ENCODE measurements at regions not wholly inside any gene's neighbourhood (a gene's known extent, or its start where the extent isn't known, plus 50 kb on each side); places are given as distances from the start of the nearest gene placed in this dataset.

DNA sequence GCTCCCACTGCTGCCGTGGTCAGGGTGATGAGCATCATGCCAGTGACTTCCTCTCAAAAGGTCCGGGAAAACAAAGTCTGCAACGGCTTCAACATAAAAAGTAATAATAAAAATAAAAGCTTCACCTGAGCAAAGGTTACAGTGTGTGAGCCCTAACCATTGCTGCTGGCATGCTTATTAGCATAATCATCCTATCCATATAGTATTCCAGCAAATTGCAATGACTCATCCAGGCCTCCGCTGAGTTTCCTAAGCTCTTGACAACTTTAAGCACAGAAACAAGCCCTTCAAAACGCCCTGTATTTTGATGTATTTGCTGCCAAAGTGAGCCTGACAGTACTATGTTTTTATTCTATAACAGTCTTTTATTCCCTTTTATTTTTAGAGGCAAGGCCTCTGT, 100.5 kb downstream of the AASDH start:
- DNase-seq (ENCODE audit: low read depth), result no peak

DNA sequence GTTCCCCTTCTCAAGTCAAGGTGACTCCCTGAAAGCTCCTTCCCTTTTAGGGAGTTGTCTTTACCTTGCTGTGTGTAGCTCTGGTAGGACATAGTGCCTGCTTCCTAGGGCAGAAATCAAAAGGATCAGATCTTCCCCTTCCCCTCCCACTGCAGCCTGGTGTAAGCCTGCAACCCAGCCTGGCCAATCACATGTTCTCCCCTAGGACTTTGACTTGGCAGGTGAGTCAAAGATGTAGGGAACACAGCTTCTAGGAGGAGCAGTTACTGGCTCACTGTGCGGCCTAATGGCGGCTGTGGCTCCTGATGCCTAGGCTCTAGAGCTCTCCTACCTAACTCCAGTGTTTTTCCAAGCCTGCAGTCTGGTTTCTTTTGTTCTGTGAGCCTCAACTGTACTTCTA, 103.9 kb downstream of the AASDH start:
- DNase-seq (ENCODE audit: low read depth), result no peak

GRCh38 chr4:56282004-56282403, 105.3 kb downstream of the AASDH start:
- no peak for DNase-seq (ENCODE audit: low read depth)

DNA sequence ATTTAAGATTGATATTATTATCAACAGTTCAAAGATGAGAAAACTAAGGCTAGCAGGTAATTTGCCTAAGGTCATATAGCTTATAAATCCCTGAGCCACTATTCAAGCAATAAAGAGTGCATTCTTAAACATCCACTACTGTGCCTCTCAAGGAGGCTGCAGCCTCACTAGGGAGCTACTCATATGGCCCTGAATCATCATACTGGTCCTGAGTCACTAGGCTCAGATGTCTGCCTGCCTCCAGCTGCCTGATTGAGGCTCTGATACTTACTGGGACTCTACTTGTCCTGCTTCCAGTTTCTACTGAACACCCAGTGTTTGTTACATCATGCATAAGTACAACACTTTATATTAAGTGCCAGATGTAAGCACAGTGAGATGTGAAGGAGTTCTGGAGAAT, 110.7 kb downstream of the AASDH start:
- no peak for DNase-seq (ENCODE audit: low read depth)

GRCh38 chr4:56273391-56273790, 113.9 kb downstream of the AASDH start:
- DNase-seq (ENCODE audit: low read depth), result no peak

- no peak for DNase-seq (ENCODE audit: low read depth)
Observed at GRCh38 chr4:56272927-56273326, 114.4 kb downstream of the AASDH start.

DNA sequence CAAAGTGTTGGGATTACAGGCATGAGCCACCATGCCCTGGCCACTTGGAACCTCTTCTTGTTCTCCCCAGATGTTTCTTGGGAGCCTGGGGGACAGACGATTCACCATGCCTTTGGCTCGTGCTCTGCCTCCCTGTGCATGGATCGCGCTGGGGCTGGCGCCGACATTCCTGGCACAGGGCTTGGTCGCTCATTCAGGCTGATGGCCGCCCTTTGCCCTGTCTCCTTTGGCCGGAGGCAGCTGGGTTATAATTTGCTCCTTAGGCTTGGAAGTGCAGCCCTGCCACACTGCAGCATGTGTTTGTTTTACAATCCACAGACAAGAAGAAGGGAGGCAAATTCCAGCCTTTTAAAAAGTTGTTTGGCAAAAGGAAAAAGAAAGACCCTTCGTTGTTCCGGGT, 115.3 kb downstream of the AASDH start:
- no peak for DNase-seq (ENCODE audit: low read depth)

DNA sequence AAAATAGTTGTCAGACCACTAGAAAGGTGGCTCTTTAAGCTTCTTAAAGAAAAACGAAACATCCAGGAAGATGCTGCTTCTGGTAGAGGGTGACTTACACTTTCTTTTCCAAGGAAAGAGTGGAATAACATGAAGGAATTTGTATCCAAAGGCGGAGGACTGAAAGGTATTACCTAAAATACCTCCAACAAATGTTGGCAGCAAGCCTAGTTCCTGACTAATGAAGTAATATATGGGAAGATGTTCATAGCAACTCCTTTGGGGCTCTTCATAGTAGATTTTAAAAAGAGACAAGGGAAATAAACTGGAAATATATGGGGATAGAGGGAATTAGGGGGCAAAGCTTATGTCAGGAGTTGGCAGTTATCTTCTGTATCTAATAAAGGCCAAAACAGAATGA, 116.2 kb downstream of the AASDH start:
- no peak for DNase-seq (ENCODE audit: low read depth)

DNA sequence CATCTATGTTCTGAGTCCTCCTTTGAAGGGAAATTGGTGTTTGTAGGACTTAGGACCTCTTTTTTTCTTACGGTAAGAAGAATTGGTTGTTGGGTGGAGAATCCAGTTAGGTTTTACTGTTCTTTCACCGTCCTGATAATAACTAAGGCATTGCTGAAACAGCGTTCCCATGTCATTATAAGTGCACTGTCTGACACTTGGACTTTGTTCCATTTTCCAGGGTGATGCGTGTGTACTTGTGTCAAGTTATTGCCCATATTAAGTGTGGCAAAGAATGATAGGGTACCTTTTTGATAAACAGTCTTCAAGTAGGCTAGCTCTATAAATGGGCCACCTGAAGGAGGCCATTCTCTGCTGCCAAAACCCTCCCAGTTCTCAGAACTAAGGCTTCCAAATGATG, 119.7 kb downstream of the AASDH start:
- DNase-seq (ENCODE audit: low read depth), result no peak

GRCh38 chr4:56264873-56265272, 122.4 kb downstream of the AASDH start:
- DNase-seq (ENCODE audit: low read depth), result no peak

- no peak for DNase-seq (ENCODE audit: low read depth)
Observed at GRCh38 chr4:56261027-56261426, 126.3 kb downstream of the AASDH start.

GRCh38 chr4:56260320-56260719, 127.0 kb downstream of the AASDH start:
- no peak for DNase-seq (ENCODE audit: low read depth)

- no peak for DNase-seq (ENCODE audit: low read depth)
Observed at GRCh38 chr4:56259655-56260054, 127.6 kb downstream of the AASDH start.

DNA sequence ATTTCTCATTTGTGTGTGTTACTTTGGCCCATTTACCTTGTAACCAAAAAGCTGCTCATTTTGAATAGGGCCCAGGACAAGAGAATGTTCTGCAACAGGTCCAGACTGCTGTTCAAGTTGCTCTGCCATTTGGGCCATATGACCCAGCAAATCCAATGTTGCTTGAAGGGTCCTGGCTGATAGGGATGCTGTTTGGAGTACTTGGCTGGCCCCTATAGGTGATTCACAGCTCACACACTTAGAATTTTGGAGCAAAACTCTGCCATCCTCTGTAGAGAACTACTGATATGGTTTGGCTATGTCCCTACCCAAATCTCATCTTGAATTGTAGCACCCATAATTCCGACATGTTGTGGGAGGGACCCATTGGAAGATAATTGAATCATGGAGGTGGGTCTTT, 131.5 kb downstream of the AASDH start:
- no peak for DNase-seq (ENCODE audit: low read depth)

DNA sequence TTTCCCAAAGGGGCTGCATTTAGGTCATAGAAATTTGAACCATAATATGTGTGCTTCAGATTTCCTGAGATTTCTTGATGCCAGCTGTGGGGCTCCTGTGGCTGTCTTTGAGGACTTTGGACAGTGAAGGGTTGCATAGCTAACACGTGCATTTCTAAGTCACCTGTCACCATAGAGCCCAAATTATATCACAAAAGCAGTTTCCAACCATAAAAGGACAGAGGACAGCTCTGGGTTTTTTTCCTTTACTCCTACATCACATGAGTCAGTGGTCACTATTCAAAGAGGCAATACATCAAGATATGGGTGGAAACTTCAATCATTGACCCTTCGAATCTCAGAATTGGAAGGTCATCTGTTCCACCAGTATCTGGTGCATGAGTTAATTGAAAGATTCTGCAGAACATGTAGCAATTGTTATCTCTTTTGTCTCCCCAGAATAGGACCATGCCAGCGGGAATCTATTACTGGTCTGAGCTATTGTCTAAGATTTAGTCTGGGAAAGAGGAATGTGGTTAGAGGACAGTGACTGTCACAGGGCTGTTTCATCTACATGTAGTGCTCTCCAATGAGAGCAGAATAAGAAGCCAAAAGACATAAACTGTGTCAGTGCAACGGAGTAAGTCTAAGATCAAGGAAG, 133.5 kb downstream of the AASDH start:
- no peak for DNase-seq (ENCODE audit: low read depth)

- DNase-seq (ENCODE audit: low read depth), result no peak
Observed at GRCh38 chr4:56252561-56253152, 134.6 kb downstream of the AASDH start.

DNA sequence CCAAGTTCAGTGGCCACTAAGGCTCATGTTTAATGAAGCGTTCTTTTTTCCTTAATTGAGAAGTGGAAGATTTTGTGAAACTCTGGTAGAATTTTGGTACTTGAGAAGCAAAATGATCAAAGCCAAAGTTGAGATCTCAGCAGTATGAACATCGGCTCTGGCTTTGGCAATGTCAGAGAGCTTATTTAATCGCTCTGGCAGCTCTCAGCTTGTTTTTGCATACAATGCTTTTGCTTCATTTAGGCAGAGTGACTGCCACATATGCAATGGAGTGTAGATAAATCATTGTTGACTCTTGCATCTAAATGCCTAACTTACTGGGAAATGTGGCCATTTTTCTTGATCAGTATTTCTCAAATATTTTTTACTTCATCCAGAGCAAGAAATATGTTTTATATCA, 135.7 kb downstream of the AASDH start:
- no peak for DNase-seq (ENCODE audit: low read depth)

- DNase-seq (ENCODE audit: low read depth), result no peak
Observed at GRCh38 chr4:56250776-56251175, 136.5 kb downstream of the AASDH start.

DNA sequence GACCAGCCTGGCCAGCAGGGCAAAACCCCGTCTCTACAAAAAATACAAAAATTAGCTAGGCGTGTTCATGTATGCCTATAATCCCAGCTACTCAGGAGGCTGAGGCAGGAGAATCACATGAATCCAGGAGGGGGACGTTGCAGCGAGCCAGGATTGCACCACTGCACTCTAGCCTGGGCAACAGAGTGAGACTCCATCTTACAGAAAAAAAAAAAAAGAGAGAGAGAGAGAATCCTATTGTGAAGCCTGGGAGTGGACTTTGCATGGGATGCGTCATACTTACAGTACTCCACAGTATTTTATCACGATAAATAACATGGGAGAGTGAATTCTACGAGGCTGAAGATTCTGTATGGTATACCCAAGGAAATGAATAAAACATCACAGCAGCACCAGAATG, 139.6 kb downstream of the AASDH start:
- no peak for DNase-seq (ENCODE audit: low read depth)

- no peak for DNase-seq (ENCODE audit: low read depth)
Observed at GRCh38 chr4:56246233-56246610, 141.1 kb downstream of the AASDH start.

DNA sequence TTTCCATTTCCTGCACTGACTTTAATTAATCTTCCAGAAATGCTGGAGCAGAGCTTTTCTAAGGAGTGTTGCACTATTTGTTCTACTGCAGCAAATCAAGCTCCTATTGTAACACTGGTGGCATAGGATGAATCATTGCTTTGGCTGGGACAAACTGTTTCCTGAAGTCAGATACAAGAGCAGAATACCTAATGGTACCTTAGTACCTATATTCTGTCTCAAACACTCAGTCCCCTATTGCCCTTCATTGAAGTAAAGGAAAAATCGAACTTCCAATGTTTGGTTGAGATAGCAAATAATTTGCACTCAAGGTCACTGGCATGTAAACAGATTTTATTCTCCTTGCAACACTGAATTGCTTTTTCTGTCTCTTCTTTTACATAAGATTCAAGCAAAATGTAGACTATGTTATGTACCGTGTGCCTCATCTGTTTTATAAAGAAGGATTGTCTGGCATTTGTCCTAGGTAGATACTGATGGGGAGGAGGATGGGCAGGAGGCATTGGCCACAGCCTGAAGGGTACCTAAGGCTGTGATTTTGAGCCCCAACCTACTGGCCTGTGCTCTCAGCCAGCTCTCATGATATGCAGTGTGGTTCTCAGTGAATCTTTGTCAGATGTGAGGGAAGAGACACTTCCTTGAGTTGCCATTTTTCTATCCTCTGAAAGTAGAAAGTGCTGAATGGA, 141.6 kb downstream of the AASDH start:
- no peak for DNase-seq (ENCODE audit: low read depth)

DNA sequence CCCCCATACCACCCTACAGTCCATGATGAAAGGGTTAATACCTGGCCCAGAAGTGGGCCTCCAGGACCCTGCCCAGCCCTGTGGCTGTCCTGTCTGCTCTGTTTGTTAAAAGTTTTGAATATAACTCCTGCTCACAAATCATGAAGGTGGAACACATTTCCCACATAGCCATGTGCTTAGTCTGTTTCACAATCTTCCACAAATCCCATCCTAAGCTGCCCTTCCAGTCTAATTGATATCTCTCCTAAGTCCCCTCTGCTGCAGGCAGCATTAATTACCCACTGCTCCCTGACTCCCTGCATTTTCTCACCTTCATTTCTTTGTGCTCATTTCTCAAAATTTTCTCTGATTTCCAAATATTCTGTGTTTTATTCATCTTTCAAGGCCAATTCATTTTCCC, 142.6 kb downstream of the AASDH start:
- no peak for DNase-seq (ENCODE audit: low read depth)

DNA sequence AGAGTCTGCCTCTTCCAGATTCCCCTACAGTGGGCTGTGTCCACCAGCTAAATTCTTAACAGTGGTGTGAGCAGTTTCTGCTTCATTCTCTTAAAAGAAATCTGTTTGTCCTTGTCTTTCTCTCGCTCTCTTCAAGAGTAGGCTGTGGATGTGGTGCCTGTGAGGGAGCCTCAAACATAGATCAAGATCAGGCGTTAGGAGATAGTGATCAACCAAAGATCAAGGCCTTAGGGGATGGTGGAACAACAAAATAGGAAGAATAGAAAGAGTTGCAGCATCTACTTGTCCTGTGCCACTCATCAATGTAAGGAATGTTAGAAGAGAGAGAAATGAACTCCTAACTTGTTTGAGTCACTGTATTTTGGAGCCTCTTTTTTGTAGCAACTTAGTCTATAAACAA, 144.2 kb downstream of the AASDH start:
- no peak for DNase-seq (ENCODE audit: low read depth)

DNA sequence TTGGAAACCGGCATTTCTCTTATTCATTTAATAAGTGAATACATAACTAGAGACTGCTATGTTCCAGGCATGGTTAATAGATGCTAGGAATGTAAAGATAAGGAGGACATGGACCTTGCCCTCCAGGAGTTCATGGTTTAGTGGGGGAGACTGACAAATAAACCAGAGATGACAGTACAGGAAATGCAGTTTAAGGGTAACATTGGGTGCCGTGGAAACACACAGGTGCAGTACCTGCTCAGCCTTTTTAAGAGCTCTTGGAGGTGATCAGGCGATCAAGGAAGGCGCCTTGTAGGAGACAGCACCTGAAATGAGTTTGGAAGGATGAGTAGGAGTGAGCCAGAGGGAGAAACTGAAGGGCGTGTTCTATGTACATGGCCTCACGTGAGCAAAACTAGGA, 145.8 kb downstream of the AASDH start:
- no peak for DNase-seq (ENCODE audit: low read depth)

Data from fibroblast of the conjunctiva (primary cell).